ENCODE measurements at regions not wholly inside any gene's neighbourhood (a gene's known extent, or its start where the extent isn't known, plus 50 kb on each side); places are given as distances from the start of the nearest gene placed in this dataset.

GRCh38 chr4:111410571-111410970 lies 734.7 kb upstream of the FAM241A start:
- FAIRE-seq (no peak), DNase-seq (no peak)
- Histone ChIP-seq H3K27ac (ENCODE audit: low read depth in 2 of 2, low read length in 2 of 2) (no peak overlapping the region), H3K36me3 (ENCODE audit: control insufficient read depth in 2 of 3, insufficient read depth in 3 of 3, low read length in 3 of 3) (no peaks in the 10 kb centered on the region), H3K9me3 (ENCODE audit: control insufficient read depth in 2 of 3, insufficient read depth in 1 of 3, low read length in 3 of 3) (no peaks in the 10 kb centered on the region), H3K27me3 (ENCODE audit: control insufficient read depth, insufficient read depth, low read length) (no peaks in the 10 kb centered on the region), H3K9ac (ENCODE audit: low read length in 3 of 3) (no peak overlapping the region), H3K4me3 (ENCODE audit: low read length in 3 of 3) (no peak overlapping the region), H3K4me1 (ENCODE audit: control insufficient read depth in 2 of 3, insufficient read depth in 2 of 3, low read depth in 1 of 3, low read length in 3 of 3) (no peaks in the 10 kb centered on the region)
- intact Hi-C loops (cut with DNase I) = no loop called here
- no peak for TF ChIP-seq CTCF (IDR thresholded peaks at IDR 0.05; ENCODE audit: borderline replicate concordance, extremely low read depth, insufficient read depth)

GRCh38 chr4:111417521-111417920 lies 727.7 kb upstream of the FAM241A start:
- H3K27ac ChIP-seq (ENCODE audit: low read depth in 2 of 2, low read length in 2 of 2) = no peak overlapping the region
- no peaks in the 10 kb centered on the region for H3K36me3 ChIP-seq (ENCODE audit: control insufficient read depth in 2 of 3, insufficient read depth in 3 of 3, low read length in 3 of 3)
- intact Hi-C loops (cut with DNase I) = no loop called here
- H3K4me1 ChIP-seq (ENCODE audit: control insufficient read depth in 2 of 3, insufficient read depth in 2 of 3, low read depth in 1 of 3, low read length in 3 of 3) = no peaks in the 10 kb centered on the region
- H3K27me3 ChIP-seq (ENCODE audit: control insufficient read depth, insufficient read depth, low read length) = no peaks in the 10 kb centered on the region
- DNase-seq (no peak), FAIRE-seq (no peak)
- no peaks in the 10 kb centered on the region for H3K9me3 ChIP-seq (ENCODE audit: control insufficient read depth in 2 of 3, insufficient read depth in 1 of 3, low read length in 3 of 3)
- TF ChIP-seq CTCF (IDR thresholded peaks at IDR 0.05; ENCODE audit: borderline replicate concordance, extremely low read depth, insufficient read depth) = no peak
- no peak overlapping the region for H3K4me3 ChIP-seq (ENCODE audit: low read length in 3 of 3)
- H3K9ac ChIP-seq (ENCODE audit: low read length in 3 of 3) = no peak overlapping the region

- Histone ChIP-seq H3K4me1 (ENCODE audit: control insufficient read depth in 2 of 3, insufficient read depth in 2 of 3, low read depth in 1 of 3, low read length in 3 of 3) (no peaks in the 10 kb centered on the region), H3K27me3 (ENCODE audit: control insufficient read depth, insufficient read depth, low read length) (no peaks in the 10 kb centered on the region), H3K9ac (ENCODE audit: low read length in 3 of 3) (no peak overlapping the region), H3K9me3 (ENCODE audit: control insufficient read depth in 2 of 3, insufficient read depth in 1 of 3, low read length in 3 of 3) (no peaks in the 10 kb centered on the region), H3K27ac (ENCODE audit: low read depth in 2 of 2, low read length in 2 of 2) (no peak overlapping the region), H3K4me3 (ENCODE audit: low read length in 3 of 3) (no peak overlapping the region), H3K36me3 (ENCODE audit: control insufficient read depth in 2 of 3, insufficient read depth in 3 of 3, low read length in 3 of 3) (no peaks in the 10 kb centered on the region)
- TF ChIP-seq CTCF (IDR thresholded peaks at IDR 0.05; ENCODE audit: borderline replicate concordance, extremely low read depth, insufficient read depth) = no peak
- intact Hi-C loops (cut with DNase I) = no loop called here
- FAIRE-seq = no peak
- no peak for DNase-seq
These were observed 711.8 kb upstream of the FAM241A start for GRCh38 chr4:111433441-111433840.

- H3K4me3 ChIP-seq (ENCODE audit: low read length in 3 of 3) = no peak overlapping the region
- no peak for FAIRE-seq
- no peak overlapping the region for H3K27ac ChIP-seq (ENCODE audit: low read depth in 2 of 2, low read length in 2 of 2)
- H3K4me1 ChIP-seq (ENCODE audit: control insufficient read depth in 2 of 3, insufficient read depth in 2 of 3, low read depth in 1 of 3, low read length in 3 of 3) = no peaks in the 10 kb centered on the region
- DNase-seq = no peak
- TF ChIP-seq CTCF (IDR thresholded peaks at IDR 0.05; ENCODE audit: borderline replicate concordance, extremely low read depth, insufficient read depth) = no peak
- H3K9ac ChIP-seq (ENCODE audit: low read length in 3 of 3) = no peak overlapping the region
- H3K9me3 ChIP-seq (ENCODE audit: control insufficient read depth in 2 of 3, insufficient read depth in 1 of 3, low read length in 3 of 3) = no peaks in the 10 kb centered on the region
- no peaks in the 10 kb centered on the region for H3K27me3 ChIP-seq (ENCODE audit: control insufficient read depth, insufficient read depth, low read length)
- H3K36me3 ChIP-seq (ENCODE audit: control insufficient read depth in 2 of 3, insufficient read depth in 3 of 3, low read length in 3 of 3) = no peaks in the 10 kb centered on the region
- intact Hi-C loops (cut with DNase I) = no loop called here
These were observed 710.7 kb upstream of the FAM241A start for GRCh38 chr4:111434586-111434985.
